Panc1 (cell line): ENCODE measurements at regions not wholly inside any gene's neighbourhood (a gene's known extent, or its start where the extent isn't known, plus 50 kb on each side); places are given as distances from the start of the nearest gene placed in this dataset.

ENCODE experiments used
- ATAC-seq: fragments of 200-7000 bp; cut with Tn5 transposase; 2 replicates; pipeline ENCODE4 v1.9.1; 2020; ENCODE audit warnings: mild to moderate bottlenecking, moderate library complexity
- BruUV-seq: library from RNA; stranded (reverse); fragments of 400-500 nt; replicated peaks from 2 replicates; lab custom pipeline; 2021; lab: Mats Ljungman, UMichigan
- CTCF ChIA-PET: fragments of 300-600 bp; sonication (Branson Sonifier 250); formaldehyde crosslinking; loops from one replicate; lab custom pipeline; 2022; ENCODE audit warnings: antibody characterized with exemption; lab: Charles Lee
- POLR2A ChIA-PET: fragments of 300-600 bp; sonication (Branson Sonifier 250); formaldehyde crosslinking; loops from one replicate; lab custom pipeline; 2022; ENCODE audit warnings: antibody characterized with exemption; lab: Charles Lee
- DNase-seq: peaks from one replicate; pipeline ENCODE4 v3.0.0-alpha.2; 2010; ENCODE audit warnings: low read depth, low spot score
- H3K27ac ChIP-seq: 2 replicates; pipeline ENCODE4 v1.5.1; 2011; ENCODE audit warnings: mild to moderate bottlenecking, low read length, inconsistent platforms
- H3K27me3 ChIP-seq: fragments of 200-500 bp; sonication (Bioruptor generic); 2 replicates; pipeline ENCODE4 v1.6.0; 2014; ENCODE audit warnings: low read length, inconsistent platforms; ENCODE audit not compliant: control insufficient read depth, insufficient read depth
- H3K36me3 ChIP-seq: fragments of 200-500 bp; sonication (Bioruptor generic); 2 replicates; pipeline ENCODE4 v1.5.1; 2014; ENCODE audit warnings: inconsistent platforms, mild to moderate bottlenecking, low read length, moderate library complexity; ENCODE audit not compliant: control insufficient read depth, insufficient read depth
- H3K4me1 ChIP-seq: 2 replicates; pipeline ENCODE4 v1.5.1; 2011; ENCODE audit warnings: inconsistent platforms, mild to moderate bottlenecking, low read length, moderate library complexity; ENCODE audit not compliant: control insufficient read depth, insufficient read depth
- H3K4me3 ChIP-seq, 2 experiments: 2 replicates each; pipeline ENCODE4 v1.5.1; 2011 to 2012; ENCODE audit warnings: low read depth in 2 of 2, low read length in 2 of 2, mild to moderate bottlenecking in 2 of 2, inconsistent platforms in 1 of 2, moderate library complexity in 1 of 2
- H3K9me3 ChIP-seq: fragments of 200-500 bp; sonication (Bioruptor generic); 2 replicates; pipeline ENCODE4 v1.5.1; 2014; ENCODE audit warnings: low read depth, mild to moderate bottlenecking, inconsistent platforms, low read length, moderate library complexity; ENCODE audit not compliant: control insufficient read depth, insufficient read depth
- CTCF ChIP-seq: fragments of 450-650 bp; IDR thresholded peaks from 2 replicates; pipeline ENCODE4 v1.5.1; 2017; ENCODE audit warnings: mild to moderate bottlenecking
- POLR2AphosphoS5 ChIP-seq: IDR thresholded peaks from 2 replicates; pipeline ENCODE4 v1.6.1; 2012; ENCODE audit warnings: mild to moderate bottlenecking, low read depth, low read length, moderate library complexity
- REST ChIP-seq, 2 experiments: IDR thresholded peaks; 2 replicates each; pipeline ENCODE4 v1.6.1; 2011 to 2012; ENCODE audit warnings: low read depth in 2 of 2, control low read depth in 1 of 2, low read length in 1 of 2, mild to moderate bottlenecking in 1 of 2, moderate library complexity in 1 of 2; ENCODE audit not compliant: insufficient read depth in 1 of 2
- SIN3A ChIP-seq: IDR thresholded peaks from 2 replicates; pipeline ENCODE4 v1.6.1; 2012; ENCODE audit warnings: low read depth, mild to moderate bottlenecking, low read length, moderate library complexity, borderline replicate concordance; ENCODE audit not compliant: insufficient read depth
- TCF7L2 ChIP-seq: IDR thresholded peaks from 2 replicates; pipeline ENCODE4 v1.6.1; 2011; ENCODE audit warnings: mild to moderate bottlenecking, low read depth, low read length, inconsistent platforms
- in situ Hi-C: cut with HindIII; loops from 2 replicates; pipeline ENCODE4 v1.10.0; 2016; ENCODE audit warnings: low sequenced_read_pairs, low pct_unique_long_range_greater_than_20kb
- intact Hi-C: fragments of 100-400 bp; cut with micrococcal nuclease; formaldehyde crosslinking; loops from one replicate; pipeline ENCODE4 v1.10.0; 2022; ENCODE audit not compliant: unreplicated experiment

GRCh38 chrX:39514801-39515200 lies 583.0 kb downstream of the BCOR start:
- ATAC-seq, result no peak
- no peak overlapping the region for H3K4me3 ChIP-seq
- no peak for TF ChIP-seq SIN3A
- TF ChIP-seq POLR2AphosphoS5, result no peak
- no peak for TF ChIP-seq CTCF
- no peak for TF ChIP-seq REST (IDR thresholded peaks at IDR 0.05; ENCODE audit: insufficient read depth in 1 of 2, low read depth in 2 of 2, low read length in 1 of 2)
- no peak for TF ChIP-seq TCF7L2
- ChIA-PET CTCF (no interaction called here), POLR2A (no interaction called here)
- intact Hi-C loops (no loop called here), in situ Hi-C loops (no loop called here)
- no peaks in the 10 kb centered on the region for H3K4me1 ChIP-seq
- H3K27ac ChIP-seq, result no peak overlapping the region
- H3K27me3 ChIP-seq, result no peaks in the 10 kb centered on the region
- H3K9me3 ChIP-seq, result no peaks in the 10 kb centered on the region
- H3K36me3 ChIP-seq, result no peaks in the 10 kb centered on the region
- no peak for DNase-seq
- no TSS peak for BruUV-seq

GRCh38 chrX:39516427-39516841 lies 581.3 kb downstream of the BCOR start:
- Histone ChIP-seq H3K27ac (no peak overlapping the region), H3K9me3 (no peaks in the 10 kb centered on the region), H3K36me3 (no peaks in the 10 kb centered on the region), H3K4me3 (no peak overlapping the region), H3K27me3 (no peaks in the 10 kb centered on the region), H3K4me1 (no peaks in the 10 kb centered on the region)
- ChIA-PET POLR2A (no interaction called here), CTCF (no interaction called here)
- in situ Hi-C loops (no loop called here), intact Hi-C loops (no loop called here)
- ATAC-seq (no peak), DNase-seq (no peak)
- BruUV-seq, result no TSS peak
- TF ChIP-seq REST (IDR thresholded peaks at IDR 0.05; ENCODE audit: insufficient read depth in 1 of 2, low read depth in 2 of 2, low read length in 1 of 2) (no peak), CTCF (no peak), SIN3A (no peak)
